ENCODE measurements at regions not wholly inside any gene's neighbourhood (a gene's known extent, or its start where the extent isn't known, plus 50 kb on each side); places are given as distances from the start of the nearest gene placed in this dataset.
"Not testable (repeated sequence)": the region's sequence is repeated elsewhere in the genome, so short reads cannot be mapped to it uniquely, and the experiment has no call there.

DNA sequence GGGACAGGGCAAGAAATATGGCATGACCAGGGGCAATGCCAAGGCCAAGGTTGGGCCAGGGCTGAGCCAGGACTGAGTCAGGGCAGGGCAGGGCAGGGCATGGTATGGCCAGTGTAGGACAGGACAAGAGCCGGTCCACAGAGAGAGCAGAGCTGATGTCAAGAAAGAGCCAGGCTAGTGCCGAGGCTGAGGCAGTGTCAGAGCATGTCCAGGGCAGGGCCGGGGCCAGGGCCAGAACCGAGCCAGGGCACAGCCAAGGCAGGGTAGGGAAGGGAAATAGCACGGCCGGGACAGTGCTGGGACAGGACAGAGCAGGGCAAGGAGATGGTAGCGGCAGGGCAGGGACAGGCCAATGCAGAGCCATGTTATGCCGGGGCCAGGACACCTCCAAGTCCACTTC is 2875.1 kb downstream of the RPIA start:
- TF ChIP-seq, protein P1, sequence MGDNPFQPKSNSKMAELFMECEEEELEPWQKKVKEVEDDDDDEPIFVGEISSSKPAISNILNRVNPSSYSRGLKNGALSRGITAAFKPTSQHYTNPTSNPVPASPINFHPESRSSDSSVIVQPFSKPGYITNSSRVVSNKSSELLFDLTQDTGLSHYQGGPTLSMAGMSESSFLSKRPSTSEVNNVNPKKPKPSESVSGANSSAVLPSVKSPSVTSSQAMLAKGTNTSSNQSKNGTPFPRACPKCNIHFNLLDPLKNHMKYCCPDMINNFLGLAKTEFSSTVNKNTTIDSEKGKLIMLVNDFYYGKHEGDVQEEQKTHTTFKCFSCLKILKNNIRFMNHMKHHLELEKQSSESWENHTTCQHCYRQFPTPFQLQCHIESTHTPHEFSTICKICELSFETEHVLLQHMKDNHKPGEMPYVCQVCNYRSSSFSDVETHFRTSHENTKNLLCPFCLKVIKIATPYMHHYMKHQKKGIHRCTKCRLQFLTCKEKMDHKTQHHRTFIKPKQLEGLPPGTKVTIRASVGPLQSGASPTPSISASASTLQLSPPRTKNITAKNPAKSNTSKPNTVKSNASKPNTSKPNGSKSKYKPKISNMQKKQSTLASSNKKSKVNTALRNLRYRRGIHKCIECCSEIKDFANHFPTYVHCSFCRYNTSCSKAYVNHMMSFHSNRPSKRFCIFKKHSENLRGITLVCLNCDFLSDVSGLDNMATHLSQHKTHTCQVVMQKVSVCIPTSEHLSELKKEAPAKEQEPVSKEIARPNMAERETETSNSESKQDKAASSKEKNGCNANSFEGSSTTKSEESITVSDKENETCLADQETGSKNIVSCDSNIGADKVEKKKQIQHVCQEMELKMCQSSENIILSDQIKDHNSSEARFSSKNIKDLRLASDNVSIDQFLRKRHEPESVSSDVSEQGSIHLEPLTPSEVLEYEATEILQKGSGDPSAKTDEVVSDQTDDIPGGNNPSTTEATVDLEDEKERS (tag by site-specific recombination; IDR thresholded peaks at IDR 0.05): not testable (repeated sequence)
- TF ChIP-seq ZNF510 (tag by site-specific recombination; IDR thresholded peaks at IDR 0.05; ENCODE audit: insufficient replicate concordance); ZNF121 (tag by site-specific recombination; IDR thresholded peaks at IDR 0.05); ZSCAN30 (tag by site-specific recombination; IDR thresholded peaks at IDR 0.05); SP2 (tag by site-specific recombination; IDR thresholded peaks at IDR 0.05); ZNF580 (tag by site-specific recombination; IDR thresholded peaks at IDR 0.05); ZNF10 (tag by site-specific recombination; IDR thresholded peaks at IDR 0.05); ZNF404 (tag by site-specific recombination; IDR thresholded peaks at IDR 0.05); ZBTB8A (tag by site-specific recombination; IDR thresholded peaks at IDR 0.05); ZNF302 (tag by site-specific recombination; IDR thresholded peaks at IDR 0.05; ENCODE audit: low read depth): not testable (repeated sequence)
- TF ChIP-seq, protein P2, sequence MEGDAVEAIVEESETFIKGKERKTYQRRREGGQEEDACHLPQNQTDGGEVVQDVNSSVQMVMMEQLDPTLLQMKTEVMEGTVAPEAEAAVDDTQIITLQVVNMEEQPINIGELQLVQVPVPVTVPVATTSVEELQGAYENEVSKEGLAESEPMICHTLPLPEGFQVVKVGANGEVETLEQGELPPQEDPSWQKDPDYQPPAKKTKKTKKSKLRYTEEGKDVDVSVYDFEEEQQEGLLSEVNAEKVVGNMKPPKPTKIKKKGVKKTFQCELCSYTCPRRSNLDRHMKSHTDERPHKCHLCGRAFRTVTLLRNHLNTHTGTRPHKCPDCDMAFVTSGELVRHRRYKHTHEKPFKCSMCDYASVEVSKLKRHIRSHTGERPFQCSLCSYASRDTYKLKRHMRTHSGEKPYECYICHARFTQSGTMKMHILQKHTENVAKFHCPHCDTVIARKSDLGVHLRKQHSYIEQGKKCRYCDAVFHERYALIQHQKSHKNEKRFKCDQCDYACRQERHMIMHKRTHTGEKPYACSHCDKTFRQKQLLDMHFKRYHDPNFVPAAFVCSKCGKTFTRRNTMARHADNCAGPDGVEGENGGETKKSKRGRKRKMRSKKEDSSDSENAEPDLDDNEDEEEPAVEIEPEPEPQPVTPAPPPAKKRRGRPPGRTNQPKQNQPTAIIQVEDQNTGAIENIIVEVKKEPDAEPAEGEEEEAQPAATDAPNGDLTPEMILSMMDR (tag by site-specific recombination; IDR thresholded peaks at IDR 0.05): not testable (repeated sequence)
